ENCODE measurements at regions not wholly inside any gene's neighbourhood (a gene's known extent, or its start where the extent isn't known, plus 50 kb on each side); places are given as distances from the start of the nearest gene placed in this dataset.

DNA sequence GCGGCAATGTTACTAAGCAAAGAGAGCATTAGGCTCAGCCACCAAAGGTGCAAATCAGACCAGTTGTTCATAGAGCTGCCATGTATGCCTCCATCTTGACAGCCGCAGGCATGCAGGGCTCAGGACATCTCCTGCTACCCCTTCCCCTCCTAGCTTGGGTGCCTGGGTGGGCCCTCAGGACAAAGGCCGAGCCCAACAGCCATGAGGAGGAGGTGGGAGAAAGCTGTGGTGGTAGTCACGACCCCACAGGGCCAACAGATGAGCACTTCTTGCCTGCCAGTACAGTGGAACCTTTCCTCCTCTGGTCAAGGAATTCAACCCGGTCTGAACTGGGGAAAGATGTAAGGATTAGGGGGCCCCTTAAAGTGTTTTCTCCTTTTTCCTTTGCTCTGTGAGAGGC lies 386.4 kb upstream of the SLITRK6 start:
- no peak overlapping the region for H3K27ac ChIP-seq (ENCODE audit: low read depth, low read length)
- H3K4me1 ChIP-seq (ENCODE audit: control insufficient read depth, low read length): no peaks in the 10 kb centered on the region
- no peaks in the 10 kb centered on the region for H3K36me3 ChIP-seq (ENCODE audit: control insufficient read depth, low read length)
- no peaks in the 10 kb centered on the region for H3K9me2 ChIP-seq (replicated peaks; ENCODE audit: control insufficient read depth, low read length)
- no peak overlapping the region for H3K4me3 ChIP-seq (ENCODE audit: low read length)
- peaks cover 4% of the 10 kb centered on the region; the same call in 1 of the 2 replicates for H3K9me3 ChIP-seq (ENCODE audit: control insufficient read depth, insufficient read depth, low read length)
- no peaks in the 10 kb centered on the region for H3F3A ChIP-seq (ENCODE audit: control insufficient read depth, insufficient read depth)
- no peaks in the 10 kb centered on the region for H3K27me3 ChIP-seq (ENCODE audit: control insufficient read depth, low read length)
- H4K20me1 ChIP-seq (ENCODE audit: control insufficient read depth, insufficient read depth, low read depth, low read length): no peaks in the 10 kb centered on the region
- TF ChIP-seq, protein P1, sequence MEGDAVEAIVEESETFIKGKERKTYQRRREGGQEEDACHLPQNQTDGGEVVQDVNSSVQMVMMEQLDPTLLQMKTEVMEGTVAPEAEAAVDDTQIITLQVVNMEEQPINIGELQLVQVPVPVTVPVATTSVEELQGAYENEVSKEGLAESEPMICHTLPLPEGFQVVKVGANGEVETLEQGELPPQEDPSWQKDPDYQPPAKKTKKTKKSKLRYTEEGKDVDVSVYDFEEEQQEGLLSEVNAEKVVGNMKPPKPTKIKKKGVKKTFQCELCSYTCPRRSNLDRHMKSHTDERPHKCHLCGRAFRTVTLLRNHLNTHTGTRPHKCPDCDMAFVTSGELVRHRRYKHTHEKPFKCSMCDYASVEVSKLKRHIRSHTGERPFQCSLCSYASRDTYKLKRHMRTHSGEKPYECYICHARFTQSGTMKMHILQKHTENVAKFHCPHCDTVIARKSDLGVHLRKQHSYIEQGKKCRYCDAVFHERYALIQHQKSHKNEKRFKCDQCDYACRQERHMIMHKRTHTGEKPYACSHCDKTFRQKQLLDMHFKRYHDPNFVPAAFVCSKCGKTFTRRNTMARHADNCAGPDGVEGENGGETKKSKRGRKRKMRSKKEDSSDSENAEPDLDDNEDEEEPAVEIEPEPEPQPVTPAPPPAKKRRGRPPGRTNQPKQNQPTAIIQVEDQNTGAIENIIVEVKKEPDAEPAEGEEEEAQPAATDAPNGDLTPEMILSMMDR (IDR thresholded peaks at IDR 0.05; ENCODE audit: low read depth, low read length, poor library complexity, severe bottlenecking): no peak
- TF ChIP-seq EZH2phosphoT487 (IDR thresholded peaks at IDR 0.05; ENCODE audit: borderline replicate concordance, low read length): no peak
- H3K79me2 ChIP-seq (ENCODE audit: control insufficient read depth, low read length): no peaks in the 10 kb centered on the region
- no peak overlapping the region for H3K4me2 ChIP-seq (ENCODE audit: low read length)

DNA sequence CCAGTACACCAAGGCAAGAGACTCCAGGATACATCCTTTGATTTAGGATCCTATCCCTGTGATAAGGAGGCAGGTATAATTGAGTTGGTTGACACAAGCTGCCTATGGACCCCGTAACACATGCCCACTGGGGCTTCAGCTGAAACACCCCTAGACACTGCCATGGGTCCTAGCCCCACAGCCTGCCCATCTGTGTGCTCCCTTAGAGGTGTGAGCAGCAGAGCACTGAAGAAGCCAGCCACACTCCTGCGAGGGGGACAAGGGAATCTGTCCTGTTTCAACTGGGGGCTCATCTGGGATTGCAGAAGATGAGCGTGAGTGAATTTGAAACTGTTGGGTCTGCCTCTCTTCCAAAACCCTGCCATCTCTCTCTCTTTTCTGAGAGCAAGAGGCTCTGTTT lies 385.9 kb upstream of the SLITRK6 start:
- Histone ChIP-seq H3K4me2 (ENCODE audit: low read length) (no peak overlapping the region), H3K4me1 (ENCODE audit: control insufficient read depth, low read length) (no peaks in the 10 kb centered on the region), H3K9me2 (replicated peaks; ENCODE audit: control insufficient read depth, low read length) (no peaks in the 10 kb centered on the region), H3F3A (ENCODE audit: control insufficient read depth, insufficient read depth) (no peaks in the 10 kb centered on the region), H3K4me3 (ENCODE audit: low read length) (no peak overlapping the region), H3K79me2 (ENCODE audit: control insufficient read depth, low read length) (no peaks in the 10 kb centered on the region), H3K27ac (ENCODE audit: low read depth, low read length) (no peak overlapping the region), H3K36me3 (ENCODE audit: control insufficient read depth, low read length) (no peaks in the 10 kb centered on the region), H4K20me1 (ENCODE audit: control insufficient read depth, insufficient read depth, low read depth, low read length) (no peaks in the 10 kb centered on the region), H3K27me3 (ENCODE audit: control insufficient read depth, low read length) (no peaks in the 10 kb centered on the region), H3K9me3 (ENCODE audit: control insufficient read depth, insufficient read depth, low read length) (peaks cover 4% of the 10 kb centered on the region; the same call in 1 of the 2 replicates)
- TF ChIP-seq EZH2phosphoT487 (IDR thresholded peaks at IDR 0.05; ENCODE audit: borderline replicate concordance, low read length): no peak

DNA sequence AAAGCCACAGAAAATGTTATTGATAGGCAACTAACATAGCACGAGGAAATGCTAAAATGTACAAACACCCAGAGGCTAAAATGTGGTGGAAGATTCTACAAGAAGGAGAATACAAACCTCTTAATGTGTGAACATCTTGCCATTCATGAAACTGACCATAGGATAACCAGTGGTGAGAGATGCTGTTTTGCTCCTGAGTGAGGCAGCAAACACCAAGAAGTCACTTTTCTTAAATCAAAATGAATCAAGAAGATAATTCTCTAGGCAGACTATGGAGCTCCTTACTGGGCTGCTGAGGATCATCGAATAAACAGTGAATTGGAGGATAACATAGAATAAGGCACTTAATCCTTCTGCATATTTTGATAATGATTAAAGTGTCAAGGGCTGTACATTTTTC lies 375.4 kb upstream of the SLITRK6 start:
- H3K27ac ChIP-seq (ENCODE audit: low read depth, low read length): no peak overlapping the region
- no peaks in the 10 kb centered on the region for H3K27me3 ChIP-seq (ENCODE audit: control insufficient read depth, low read length)
- no peaks in the 10 kb centered on the region for H3K9me2 ChIP-seq (replicated peaks; ENCODE audit: control insufficient read depth, low read length)
- no peak overlapping the region for H3K4me2 ChIP-seq (ENCODE audit: low read length)
- no peaks in the 10 kb centered on the region for H3K79me2 ChIP-seq (ENCODE audit: control insufficient read depth, low read length)
- H3K4me1 ChIP-seq (ENCODE audit: control insufficient read depth, low read length): no peaks in the 10 kb centered on the region
- H3K36me3 ChIP-seq (ENCODE audit: control insufficient read depth, low read length): no peaks in the 10 kb centered on the region
- H3K4me3 ChIP-seq (ENCODE audit: low read length): no peak overlapping the region
- no peaks in the 10 kb centered on the region for H4K20me1 ChIP-seq (ENCODE audit: control insufficient read depth, insufficient read depth, low read depth, low read length)
- H3K9me3 ChIP-seq (ENCODE audit: control insufficient read depth, insufficient read depth, low read length): no peaks in the 10 kb centered on the region
- TF ChIP-seq, protein P1 (IDR thresholded peaks at IDR 0.05; ENCODE audit: low read depth, low read length, poor library complexity, severe bottlenecking): no peak
- no peak for TF ChIP-seq EZH2phosphoT487 (IDR thresholded peaks at IDR 0.05; ENCODE audit: borderline replicate concordance, low read length)
- no peaks in the 10 kb centered on the region for H3F3A ChIP-seq (ENCODE audit: control insufficient read depth, insufficient read depth)

DNA sequence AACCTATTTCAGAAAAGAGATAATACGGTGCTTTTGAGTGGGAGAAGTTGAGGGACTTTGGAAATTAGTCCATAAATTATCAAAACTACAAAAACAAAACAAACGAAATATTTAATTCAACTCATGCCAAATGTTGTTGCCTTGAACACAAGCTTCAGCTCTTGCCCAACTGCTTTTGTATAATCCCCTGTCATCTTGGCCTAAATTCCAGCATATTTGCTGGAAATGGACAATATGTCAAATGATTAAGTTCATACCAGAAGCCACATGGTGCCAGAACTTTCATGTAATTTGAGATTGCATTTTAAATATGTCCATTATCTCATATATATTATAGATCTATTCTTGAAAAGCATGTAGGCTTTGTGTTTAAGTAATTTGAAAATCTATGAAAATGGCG lies 373.7 kb upstream of the SLITRK6 start:
- no peaks in the 10 kb centered on the region for H4K20me1 ChIP-seq (ENCODE audit: control insufficient read depth, insufficient read depth, low read depth, low read length)
- TF ChIP-seq EZH2phosphoT487 (IDR thresholded peaks at IDR 0.05; ENCODE audit: borderline replicate concordance, low read length): no peak
- TF ChIP-seq, protein P1 (IDR thresholded peaks at IDR 0.05; ENCODE audit: low read depth, low read length, poor library complexity, severe bottlenecking): no peak
- no peaks in the 10 kb centered on the region for H3K27me3 ChIP-seq (ENCODE audit: control insufficient read depth, low read length)
- H3K4me3 ChIP-seq (ENCODE audit: low read length): no peak overlapping the region
- H3K4me1 ChIP-seq (ENCODE audit: control insufficient read depth, low read length): no peaks in the 10 kb centered on the region
- H3K9me3 ChIP-seq (ENCODE audit: control insufficient read depth, insufficient read depth, low read length): no peaks in the 10 kb centered on the region
- H3K79me2 ChIP-seq (ENCODE audit: control insufficient read depth, low read length): no peaks in the 10 kb centered on the region
- no peaks in the 10 kb centered on the region for H3F3A ChIP-seq (ENCODE audit: control insufficient read depth, insufficient read depth)
- no peaks in the 10 kb centered on the region for H3K9me2 ChIP-seq (replicated peaks; ENCODE audit: control insufficient read depth, low read length)
- no peak overlapping the region for H3K4me2 ChIP-seq (ENCODE audit: low read length)
- H3K36me3 ChIP-seq (ENCODE audit: control insufficient read depth, low read length): no peaks in the 10 kb centered on the region
- H3K27ac ChIP-seq (ENCODE audit: low read depth, low read length): no peak overlapping the region

Data from DOHH2 (cell line).